ENCODE measurements at regions not wholly inside any gene's neighbourhood (a gene's known extent, or its start where the extent isn't known, plus 50 kb on each side); places are given as distances from the start of the nearest gene placed in this dataset.

DNA sequence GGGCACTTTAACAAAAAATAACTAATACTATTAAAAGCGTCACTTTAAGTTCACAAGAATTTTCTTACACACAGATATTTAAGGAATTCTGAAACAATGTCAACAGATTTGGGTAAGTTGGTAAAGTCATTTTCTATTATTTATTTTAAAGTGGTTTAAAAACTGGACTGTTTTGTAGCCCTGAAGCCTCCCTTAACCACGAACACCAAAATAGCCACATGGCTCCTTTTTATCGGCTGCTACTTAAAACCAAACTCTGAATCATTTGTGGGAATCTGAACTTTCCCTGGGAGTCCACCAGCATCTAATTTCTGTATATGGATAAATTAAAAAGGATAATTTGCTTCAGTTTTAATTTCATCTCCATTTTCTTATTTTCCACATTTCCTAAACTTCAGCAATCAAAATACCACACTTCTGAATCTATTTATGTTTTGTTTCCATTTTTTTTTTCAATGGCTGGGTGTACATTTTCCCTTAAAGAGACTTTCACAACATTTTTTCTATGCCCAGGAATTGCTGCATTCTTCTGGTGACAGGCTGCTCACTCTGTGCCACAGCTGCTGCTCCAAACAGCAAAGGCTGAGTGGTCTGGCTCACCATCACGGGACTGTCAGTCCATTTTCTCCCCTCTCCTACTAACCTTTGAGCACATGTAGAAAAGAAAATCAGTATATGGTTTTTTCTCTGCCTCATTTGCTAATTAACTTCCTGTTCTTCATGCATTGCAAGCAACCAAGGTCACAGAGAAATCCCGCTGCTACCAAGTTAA is 255.5 kb upstream of the KCNJ16 start:
- FAIRE-seq = no peak

GRCh38 chr17:69820876-69821473 is 254.1 kb upstream of the KCNJ16 start:
- FAIRE-seq (no peak), DNase-seq (ENCODE audit: low spot score in 2 of 2) (no peak)

More for the DNA sequence above, 255.5 kb upstream of the KCNJ16 start:
- no peak for DNase-seq (ENCODE audit: low spot score in 2 of 2)

GRCh38 chr17:69822314-69822875 is 252.6 kb upstream of the KCNJ16 start:
- DNase-seq (ENCODE audit: low spot score in 2 of 2) (no peak), FAIRE-seq (no peak)

DNA sequence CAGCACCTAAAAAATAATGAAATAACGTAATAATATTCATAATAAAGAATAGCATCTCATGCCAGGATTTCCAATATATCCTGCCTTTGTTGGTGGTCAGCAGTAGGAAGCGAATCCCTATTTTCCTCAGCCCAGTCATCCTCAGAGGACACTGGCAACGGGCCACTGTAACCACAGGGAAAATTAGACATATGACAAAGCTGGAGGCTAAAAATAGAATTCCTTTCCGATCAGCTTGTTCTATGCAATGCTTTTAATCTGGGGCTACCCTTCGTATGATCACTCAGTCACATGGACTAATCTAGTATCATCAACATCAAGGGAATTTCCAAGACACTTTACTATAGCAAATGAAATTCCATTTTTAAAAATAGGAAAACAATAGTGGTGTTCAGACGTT is 246.9 kb upstream of the KCNJ16 start:
- no peak for DNase-seq (ENCODE audit: low spot score in 2 of 2)
- FAIRE-seq = no peak

GRCh38 chr17:69834494-69834893 is 240.5 kb upstream of the KCNJ16 start:
- no peak for FAIRE-seq
- no peak for DNase-seq (ENCODE audit: low spot score in 2 of 2)

DNA sequence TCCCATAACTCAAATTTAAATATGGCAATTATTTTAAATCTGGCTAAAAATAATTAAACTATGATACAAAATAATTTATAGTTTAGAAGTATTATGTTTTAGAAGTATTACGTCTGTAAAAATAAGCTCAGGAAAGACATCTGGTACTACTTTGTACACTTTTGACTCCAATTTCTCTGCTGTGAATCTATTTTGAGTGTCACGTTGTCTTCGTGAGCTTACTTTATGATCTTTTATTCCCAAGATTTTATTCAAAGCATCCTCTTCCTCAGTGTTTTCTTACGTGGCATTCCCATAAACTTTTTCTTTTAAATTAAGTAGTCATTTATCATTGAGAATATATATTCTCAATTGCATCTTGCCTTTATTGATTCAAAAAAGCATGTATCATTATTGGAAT is 223.3 kb upstream of the KCNJ16 start:
- no peak for FAIRE-seq
- no peak for DNase-seq (ENCODE audit: low spot score in 2 of 2)

- DNase-seq (ENCODE audit: low spot score in 2 of 2) (no peak), FAIRE-seq (no peak)
These were observed 221.3 kb upstream of the KCNJ16 start for GRCh38 chr17:69853541-69854224.

DNA sequence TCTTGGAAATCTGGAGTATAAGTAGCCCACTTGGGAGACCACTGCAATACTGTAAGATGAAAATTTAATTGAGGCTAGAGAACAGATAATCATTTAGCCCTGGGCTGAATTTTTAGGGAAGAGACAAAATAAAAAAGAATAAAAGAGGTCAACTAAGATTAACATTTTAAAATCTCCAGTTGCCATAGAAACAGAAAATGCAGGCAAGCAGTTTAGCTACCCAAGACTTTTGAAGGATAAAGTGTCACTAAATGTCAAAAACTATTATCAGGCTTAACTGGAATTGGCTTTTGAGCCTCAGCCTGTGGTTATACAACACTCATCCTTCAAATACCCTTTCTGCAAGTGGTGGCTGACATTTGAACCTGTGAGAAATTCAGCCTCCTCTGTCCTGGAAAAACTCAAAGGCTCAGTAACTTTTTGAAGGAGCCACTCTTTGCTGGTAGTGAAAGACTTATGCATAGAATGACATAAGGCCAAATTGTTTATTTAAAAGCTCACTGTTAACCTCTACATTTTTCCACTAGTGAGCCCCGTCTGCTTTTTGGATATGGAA is 220.7 kb upstream of the KCNJ16 start:
- DNase-seq (ENCODE audit: low spot score in 2 of 2) = no peak

GRCh38 chr17:69856946-69857345 is 218.1 kb upstream of the KCNJ16 start:
- FAIRE-seq (no peak), DNase-seq (ENCODE audit: low spot score in 2 of 2) (no peak)

More for the DNA sequence above, 220.7 kb upstream of the KCNJ16 start:
- no peak for FAIRE-seq

DNA sequence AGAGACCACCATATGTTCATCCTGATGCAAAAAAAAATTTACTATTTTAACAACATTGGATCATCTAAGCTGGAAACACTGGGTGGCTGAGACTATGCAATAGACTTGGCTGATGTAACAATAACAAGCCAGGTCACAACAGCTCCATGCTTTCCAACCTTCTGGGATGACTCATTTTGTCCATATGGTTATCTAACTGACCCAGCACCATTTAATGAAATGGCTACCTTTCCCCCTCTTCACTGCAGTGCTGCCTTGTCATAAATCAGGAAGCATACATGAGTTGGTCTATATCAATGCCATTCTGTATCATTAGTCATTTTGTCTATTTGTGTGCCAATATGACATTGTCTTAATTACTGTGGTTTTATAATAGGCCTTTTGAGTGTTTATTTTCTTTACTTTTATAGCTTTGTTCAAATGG is 217.6 kb upstream of the KCNJ16 start:
- DNase-seq (ENCODE audit: low spot score in 2 of 2) (no peak), FAIRE-seq (no peak)

- FAIRE-seq (no peak), DNase-seq (ENCODE audit: low spot score in 2 of 2) (no peak)
These were observed 216.6 kb upstream of the KCNJ16 start for GRCh38 chr17:69858460-69858859.

DNA sequence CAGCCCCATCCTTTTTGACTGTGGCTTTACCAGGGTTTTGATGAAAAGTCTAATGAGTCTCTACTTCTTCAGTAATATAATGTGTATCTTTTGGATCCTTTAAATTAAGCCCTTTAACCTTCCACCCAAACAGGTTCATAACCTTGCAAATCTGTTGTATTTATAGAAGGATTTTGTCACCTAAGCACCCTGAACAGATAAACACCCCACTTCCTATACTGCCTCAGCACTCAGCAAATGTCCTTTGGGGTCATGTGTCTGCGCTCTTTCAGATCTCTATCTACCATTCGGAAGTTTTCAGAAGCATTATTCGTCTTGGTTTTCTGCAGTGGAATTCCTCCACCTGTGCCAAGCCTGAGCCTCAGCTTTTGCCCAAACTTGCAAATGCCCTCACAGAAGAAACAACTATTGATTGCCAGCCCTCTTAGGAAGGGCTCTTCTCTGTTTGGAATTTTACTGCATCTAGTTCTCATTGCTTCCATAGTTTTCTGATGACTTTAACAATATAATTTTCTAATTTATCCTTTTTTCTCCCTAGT is 214.8 kb upstream of the KCNJ16 start:
- no peak for DNase-seq (ENCODE audit: low spot score in 2 of 2)
- no peak for FAIRE-seq

GRCh38 chr17:69864462-69864861 is 210.6 kb upstream of the KCNJ16 start:
- FAIRE-seq = no peak
- DNase-seq (ENCODE audit: low spot score in 2 of 2) = no peak

DNA sequence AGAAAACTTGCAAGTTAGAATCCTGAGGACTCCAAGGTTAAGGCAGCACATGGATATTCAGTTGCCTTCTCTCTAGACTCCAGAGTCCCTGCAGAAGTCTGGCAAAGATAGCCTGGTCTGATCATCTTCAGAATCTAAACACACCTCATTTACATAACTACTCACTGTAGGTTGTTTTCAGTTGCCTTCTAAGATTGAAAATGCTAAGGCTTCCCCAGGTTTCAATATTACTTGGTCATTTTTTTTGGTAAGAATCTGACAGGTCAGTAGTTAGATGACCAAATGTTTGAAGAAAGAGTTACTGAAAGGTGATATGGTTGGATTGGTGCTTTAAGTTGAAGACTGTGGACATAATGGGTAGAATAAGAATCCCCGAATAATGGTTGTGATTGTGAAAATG is 205.4 kb upstream of the KCNJ16 start:
- DNase-seq (ENCODE audit: low spot score in 2 of 2) = no peak
- no peak for FAIRE-seq

DNA sequence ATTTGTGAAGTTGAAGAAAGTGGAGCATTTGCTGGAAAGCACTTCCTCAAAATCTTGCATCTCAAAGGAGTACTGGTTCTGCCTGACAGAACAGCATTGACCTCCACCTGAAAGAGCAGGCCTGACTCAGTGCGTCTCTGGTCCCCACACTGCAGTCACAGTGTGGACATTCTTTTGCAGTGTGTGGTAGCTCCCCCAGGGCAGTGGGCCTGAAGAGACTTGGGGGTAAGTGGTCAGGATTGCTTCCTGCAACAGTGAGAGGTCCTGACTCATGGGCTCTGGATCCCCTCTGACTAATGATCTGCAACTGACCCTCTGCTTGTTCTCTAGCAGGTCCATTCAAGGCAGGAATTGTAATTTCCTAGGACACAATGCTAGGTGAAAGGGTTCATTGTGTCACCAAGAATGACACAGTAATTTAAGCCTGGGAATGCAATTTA is 204.9 kb upstream of the KCNJ16 start:
- no peak for FAIRE-seq

GRCh38 chr17:69870751-69871199 is 204.2 kb upstream of the KCNJ16 start:
- no peak for DNase-seq (ENCODE audit: low spot score in 2 of 2)
- no peak for FAIRE-seq

More for the DNA sequence above, 204.9 kb upstream of the KCNJ16 start:
- no peak for DNase-seq (ENCODE audit: low spot score in 2 of 2)

DNA sequence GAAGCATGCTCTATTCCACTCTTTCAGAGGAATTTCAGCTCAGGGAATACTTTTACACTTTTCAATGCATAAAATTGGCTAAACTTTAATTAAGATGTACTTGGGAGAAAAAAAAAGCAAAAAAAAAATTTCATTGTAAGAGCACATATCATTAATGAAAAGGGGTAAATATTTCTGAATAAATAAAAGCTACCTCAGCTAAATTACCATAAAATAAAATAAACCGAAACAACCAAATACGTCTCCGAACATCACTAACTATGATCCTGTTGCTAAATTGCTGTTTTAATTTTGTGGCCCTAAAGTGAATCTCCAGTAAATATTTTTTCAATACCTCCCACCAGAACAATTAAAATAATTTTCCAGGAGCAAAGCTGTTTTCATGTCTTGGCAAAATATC is 203.7 kb upstream of the KCNJ16 start:
- FAIRE-seq (no peak), DNase-seq (ENCODE audit: low spot score in 2 of 2) (no peak)

DNA sequence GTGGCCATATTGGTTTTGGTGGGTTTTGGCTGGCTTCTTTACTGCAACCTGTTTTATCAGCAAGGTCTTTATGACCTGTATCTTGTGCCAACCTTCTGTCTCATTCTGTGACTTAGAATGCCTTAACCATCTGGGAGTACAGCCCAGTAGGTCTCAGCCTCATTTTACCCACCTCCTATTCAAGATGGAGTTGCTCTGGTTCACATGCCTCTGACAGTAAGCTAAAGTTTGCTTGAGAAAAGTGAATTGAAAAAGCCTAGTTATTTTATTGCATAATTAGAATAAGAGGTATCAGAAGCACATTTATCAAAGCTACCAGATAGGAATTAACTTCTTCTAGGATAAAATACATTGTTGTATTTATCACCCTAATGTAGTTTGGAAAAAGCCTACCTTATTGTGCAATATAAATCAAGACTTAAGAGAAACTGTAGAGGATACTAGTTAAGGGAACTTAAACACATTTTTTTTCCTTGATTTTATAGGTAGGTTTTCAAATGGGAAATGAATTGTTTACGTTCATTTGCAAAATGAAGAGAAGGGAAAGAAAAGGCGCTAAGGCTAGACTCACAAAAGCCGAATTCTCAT is 202.3 kb upstream of the KCNJ16 start:
- no peak for FAIRE-seq
- no peak for DNase-seq (ENCODE audit: low spot score in 2 of 2)

- FAIRE-seq (no peak), DNase-seq (ENCODE audit: low spot score in 2 of 2) (no peak)
These were observed 200.8 kb upstream of the KCNJ16 start for GRCh38 chr17:69874175-69874670.

GRCh38 chr17:69876757-69877156 is 198.3 kb upstream of the KCNJ16 start:
- FAIRE-seq (no peak), DNase-seq (ENCODE audit: low spot score in 2 of 2) (no peak)
